NCI-H2171 (cell line): ENCODE measurements at regions not wholly inside any gene's neighbourhood (a gene's known extent, or its start where the extent isn't known, plus 50 kb on each side); places are given as distances from the start of the nearest gene placed in this dataset.
"Not testable (repeated sequence)": the region's sequence is repeated elsewhere in the genome, so short reads cannot be mapped to it uniquely, and the experiment has no call there.

ENCODE experiments used
- DNase-seq: peaks from one replicate; lab custom pipeline; 2025; lab: John Stamatoyannopoulos, UW

- no peak for DNase-seq
Observed at GRCh38 chr4:159410076-159410777, 307.3 kb downstream of the RAPGEF2 start.

- DNase-seq: no peak
Observed at GRCh38 chr4:159410891-159411290, 308.0 kb downstream of the RAPGEF2 start.

- DNase-seq: no peak
Observed at GRCh38 chr4:159413306-159413943, 310.5 kb downstream of the RAPGEF2 start.

GRCh38 chr4:159414305-159414704, 311.4 kb downstream of the RAPGEF2 start:
- DNase-seq: no peak

GRCh38 chr4:159416073-159416472, 313.2 kb downstream of the RAPGEF2 start:
- no peak for DNase-seq

GRCh38 chr4:159416996-159417395, 314.1 kb downstream of the RAPGEF2 start:
- no peak for DNase-seq

- no peak for DNase-seq
Observed at GRCh38 chr4:159420162-159421057, 317.5 kb downstream of the RAPGEF2 start.

GRCh38 chr4:159421058-159421419, 318.2 kb downstream of the RAPGEF2 start:
- DNase-seq: not testable (repeated sequence)

- no peak for DNase-seq
Observed at GRCh38 chr4:159422019-159422418, 319.1 kb downstream of the RAPGEF2 start.

- DNase-seq: no peak
Observed at GRCh38 chr4:159422626-159423025, 319.7 kb downstream of the RAPGEF2 start.

- no peak for DNase-seq
Observed at GRCh38 chr4:159425737-159426305, 322.9 kb downstream of the RAPGEF2 start.

- DNase-seq: no peak
Observed at GRCh38 chr4:159428293-159428692, 325.4 kb downstream of the RAPGEF2 start.

- DNase-seq: no peak
Observed at GRCh38 chr4:159428975-159429692, 326.3 kb downstream of the RAPGEF2 start.

- DNase-seq: no peak
Observed at GRCh38 chr4:159429693-159430035, 326.8 kb downstream of the RAPGEF2 start.

- DNase-seq: no peak
Observed at GRCh38 chr4:159430896-159431295, 328.0 kb downstream of the RAPGEF2 start.

GRCh38 chr4:159432436-159432835, 329.6 kb downstream of the RAPGEF2 start:
- no peak for DNase-seq

GRCh38 chr4:159433337-159433736, 330.5 kb downstream of the RAPGEF2 start:
- DNase-seq: no peak

- DNase-seq: no peak
Observed at GRCh38 chr4:159434114-159434870, 331.4 kb downstream of the RAPGEF2 start.

- DNase-seq: no peak
Observed at GRCh38 chr4:159434871-159435241, 332.0 kb downstream of the RAPGEF2 start.

- DNase-seq: no peak
Observed at GRCh38 chr4:159435561-159436023, 332.7 kb downstream of the RAPGEF2 start.

- no peak for DNase-seq
Observed at GRCh38 chr4:159443975-159444374, 341.1 kb downstream of the RAPGEF2 start.
